Neuronal stem cell (in vitro differentiated cells): ENCODE measurements at regions not wholly inside any gene's neighbourhood (a gene's known extent, or its start where the extent isn't known, plus 50 kb on each side); places are given as distances from the start of the nearest gene placed in this dataset.

Source experiments
- DNase-seq: peaks from one replicate; pipeline ENCODE4 v3.0.0-alpha.2; 2013; ENCODE audit warnings: low spot score
- H2AFZ ChIP-seq: one replicate; pipeline ENCODE4 v1.6.1; 2013; ENCODE audit warnings: mild to moderate bottlenecking, low read length, inconsistent platforms
- H2AK5ac ChIP-seq: 2 replicates; pipeline ENCODE4 v1.6.1; 2013; ENCODE audit warnings: low read depth, mild to moderate bottlenecking, inconsistent platforms, low read length, moderate library complexity, mixed read lengths
- H2BK120ac ChIP-seq: 2 replicates; pipeline ENCODE4 v1.6.1; 2013; ENCODE audit warnings: low read depth, mild to moderate bottlenecking, inconsistent platforms, low read length, moderate library complexity, mixed read lengths
- H2BK12ac ChIP-seq: one replicate; pipeline ENCODE4 v1.6.1; 2013; ENCODE audit warnings: low read length, inconsistent platforms
- H2BK15ac ChIP-seq: 2 replicates; pipeline ENCODE4 v1.6.1; 2013; ENCODE audit warnings: mild to moderate bottlenecking, low read length, inconsistent platforms, mixed read lengths
- H2BK5ac ChIP-seq: one replicate; pipeline ENCODE4 v1.6.1; 2013; ENCODE audit warnings: inconsistent platforms, mild to moderate bottlenecking, low read length, moderate library complexity
- H3K14ac ChIP-seq: one replicate; pipeline ENCODE4 v1.6.1; 2013; ENCODE audit warnings: low read length, inconsistent platforms
- H3K18ac ChIP-seq: 2 replicates; pipeline ENCODE4 v1.6.1; 2013; ENCODE audit warnings: low read length, inconsistent platforms
- H3K23ac ChIP-seq: 2 replicates; pipeline ENCODE4 v1.6.1; 2013; ENCODE audit warnings: low read depth, mild to moderate bottlenecking, mixed read lengths, low read length, inconsistent platforms; ENCODE audit not compliant: poor library complexity
- H3K27ac ChIP-seq: replicated peaks from 3 replicates; pipeline ENCODE4 v1.5.1; 2013; ENCODE audit warnings: low read length, inconsistent platforms
- H3K27me3 ChIP-seq, 3 experiments: 2 replicates each; pipeline ENCODE4 v1.6.1; 2013; ENCODE audit warnings: low read length in 3 of 3, mild to moderate bottlenecking in 2 of 3, inconsistent platforms in 1 of 3, low read depth in 1 of 3, mixed read lengths in 1 of 3, moderate library complexity in 1 of 3; ENCODE audit not compliant: control insufficient read depth in 3 of 3, insufficient read depth in 3 of 3
- H3K36me3 ChIP-seq, 2 donors: replicated peaks in 1 of 2; 2 replicates each; pipeline ENCODE4 v1.6.1; 2013; ENCODE audit warnings: low read length in 2 of 2; ENCODE audit not compliant: control insufficient read depth in 2 of 2, insufficient read depth in 2 of 2
- H3K4ac ChIP-seq: 2 replicates; pipeline ENCODE4 v1.6.1; 2013; ENCODE audit warnings: inconsistent platforms, mild to moderate bottlenecking, low read length, moderate library complexity
- H3K4me1 ChIP-seq, 2 donors: 1 replicate in 1 of 2; 2 replicates in 1 of 2; pipeline ENCODE4 v1.6.1; 2013; ENCODE audit warnings: low read length in 2 of 2, low read depth in 1 of 2; ENCODE audit not compliant: control insufficient read depth in 2 of 2, insufficient read depth in 1 of 2
- H3K4me2 ChIP-seq: one replicate; pipeline ENCODE4 v1.6.1; 2013; ENCODE audit warnings: mild to moderate bottlenecking, low read length, inconsistent platforms; ENCODE audit not compliant: insufficient read depth, poor library complexity, severe bottlenecking
- H3K4me3 ChIP-seq, 2 donors: 2 replicates each; pipeline ENCODE4 v1.5.1; 2013; ENCODE audit warnings: low read length in 2 of 2, mild to moderate bottlenecking in 2 of 2, inconsistent platforms in 1 of 2, moderate library complexity in 1 of 2
- H3K79me1 ChIP-seq: one replicate; pipeline ENCODE4 v1.6.1; 2013; ENCODE audit warnings: low read depth, mild to moderate bottlenecking, inconsistent platforms, low read length, moderate library complexity
- H3K9ac ChIP-seq: one replicate; pipeline ENCODE4 v1.6.1; 2013; ENCODE audit warnings: mild to moderate bottlenecking, low read depth, low read length, inconsistent platforms; ENCODE audit not compliant: poor library complexity
- H3K9me3 ChIP-seq, 2 donors: replicated peaks in 1 of 2; 2 replicates each; pipeline versions ENCODE3 to v1.6.1; 2013; ENCODE audit warnings: low read length in 2 of 2, mild to moderate bottlenecking in 2 of 2, inconsistent platforms in 1 of 2, low read depth in 1 of 2, mixed read lengths in 1 of 2, moderate library complexity in 1 of 2; ENCODE audit not compliant: control insufficient read depth in 2 of 2, insufficient read depth in 1 of 2
- H4K8ac ChIP-seq: one replicate; pipeline ENCODE4 v1.6.1; 2013; ENCODE audit warnings: low read depth, mild to moderate bottlenecking, inconsistent platforms, low read length, moderate library complexity
- H4K91ac ChIP-seq: one replicate; pipeline ENCODE4 v1.6.1; 2013; ENCODE audit warnings: low read length, low read depth, mild to moderate bottlenecking, inconsistent platforms; ENCODE audit not compliant: poor library complexity
- WGBS, 2 donors: extraction: QIAGEN DNeasy Blood & Tissue Kit; methylation state at CpG; one replicate each; pipeline ENCODE4 v1.1.7; 2013; ENCODE audit warnings: missing lambda C conversion rate in 2 of 2, mixed read lengths in 1 of 2; ENCODE audit not compliant: insufficient read length in 2 of 2, insufficient replicate concordance in 1 of 2; ENCODE audit errors: extremely low coverage in 2 of 2; 5-methylcytosine and 5-hydroxymethylcytosine counted together

GRCh38 chr2:176619504-176619903, 350.3 kb downstream of the MTX2 start:
- Histone ChIP-seq H3K27me3 (peaks cover 0 to 26% (median 0%) of the 10 kb centered on the region in 3 experiments), H3K4me2 (no peak overlapping the region)

GRCh38 chr2:176621350-176621749, 352.1 kb downstream of the MTX2 start:
- Histone ChIP-seq H2BK5ac (no peak overlapping the region), H2AK5ac (no peak overlapping the region), H3K4me3 (no peak overlapping the region), H3K27ac (no peak overlapping the region), H3K9me3 (no peaks in the 10 kb centered on the region), H3K18ac (no peak overlapping the region), H3K4me2 (no peak overlapping the region), H3K9ac (no peak overlapping the region), H3K27me3 (peaks cover 0 to 23% (median 0%) of the 10 kb centered on the region in 3 experiments), H2BK120ac (no peak overlapping the region), H3K4ac (no peak overlapping the region), H2AFZ (no peak overlapping the region), H4K8ac (no peak overlapping the region), H3K14ac (no peak overlapping the region), H3K79me1 (no peaks in the 10 kb centered on the region), H2BK12ac (no peak overlapping the region), H4K91ac (no peak overlapping the region), H2BK15ac (no peak overlapping the region), H3K4me1 (no peaks in the 10 kb centered on the region), H3K23ac (no peak overlapping the region), H3K36me3 (no peaks in the 10 kb centered on the region)
- WGBS, 2 donors = no CpG with 5 or more reads among the region's 7 CpGs
- no peak for DNase-seq

More at GRCh38 chr2:176619504-176619903, 350.3 kb downstream of the MTX2 start:
- H3K23ac ChIP-seq = no peak overlapping the region
- no peaks in the 10 kb centered on the region for H3K36me3 ChIP-seq
- H3K27ac ChIP-seq = no peak overlapping the region
- no peaks in the 10 kb centered on the region for H3K4me1 ChIP-seq
- H4K8ac ChIP-seq = no peak overlapping the region
- no peak overlapping the region for H3K4ac ChIP-seq
- H3K18ac ChIP-seq = no peak overlapping the region
- no peak overlapping the region for H3K4me3 ChIP-seq
- no peak overlapping the region for H2AK5ac ChIP-seq
- no peak overlapping the region for H2BK5ac ChIP-seq
- no peaks in the 10 kb centered on the region for H3K9me3 ChIP-seq
- DNase-seq = no peak
- no peak overlapping the region for H3K14ac ChIP-seq
- H3K79me1 ChIP-seq = no peaks in the 10 kb centered on the region
- no peak overlapping the region for H2BK15ac ChIP-seq
- H3K9ac ChIP-seq = no peak overlapping the region
- H2BK12ac ChIP-seq = no peak overlapping the region
- no peak overlapping the region for H2AFZ ChIP-seq
- H2BK120ac ChIP-seq = no peak overlapping the region
- no peak overlapping the region for H4K91ac ChIP-seq
- no CpG with 5 or more reads among the region's 6 CpGs for WGBS, 2 donors

GRCh38 chr2:176622792-176623191, 353.6 kb downstream of the MTX2 start:
- no peak overlapping the region for H2BK5ac ChIP-seq
- no peaks in the 10 kb centered on the region for H3K4me1 ChIP-seq
- no peak overlapping the region for H3K14ac ChIP-seq
- no peaks in the 10 kb centered on the region for H3K9me3 ChIP-seq
- H3K36me3 ChIP-seq = no peaks in the 10 kb centered on the region
- DNase-seq = no peak
- H3K18ac ChIP-seq = no peak overlapping the region
- peaks cover 0 to 36% (median 0%) of the 10 kb centered on the region in 3 experiments for H3K27me3 ChIP-seq
- H3K4ac ChIP-seq = no peak overlapping the region
- H3K79me1 ChIP-seq = no peaks in the 10 kb centered on the region
- no peak overlapping the region for H4K8ac ChIP-seq
- H3K23ac ChIP-seq = no peak overlapping the region
- H2AK5ac ChIP-seq = no peak overlapping the region
- no peak overlapping the region for H2BK15ac ChIP-seq
- H3K27ac ChIP-seq = no peak overlapping the region
- no peak overlapping the region for H2AFZ ChIP-seq
- no peak overlapping the region for H3K4me2 ChIP-seq
- H3K9ac ChIP-seq = no peak overlapping the region
- no peak overlapping the region for H2BK12ac ChIP-seq
- no peak overlapping the region for H2BK120ac ChIP-seq
- no peak overlapping the region for H4K91ac ChIP-seq
- H3K4me3 ChIP-seq = no peak overlapping the region
- WGBS, 2 donors = no CpG with 5 or more reads among the region's 4 CpGs

- no CpG with 5 or more reads among the region's 8 CpGs for WGBS, 2 donors
- Histone ChIP-seq H2BK5ac (no peak overlapping the region), H2AK5ac (no peak overlapping the region), H4K91ac (no peak overlapping the region), H3K36me3 (no peaks in the 10 kb centered on the region), H3K79me1 (no peaks in the 10 kb centered on the region), H3K18ac (no peak overlapping the region), H3K4me3 (no peak overlapping the region), H2BK12ac (no peak overlapping the region), H3K4me1 (no peaks in the 10 kb centered on the region), H2BK15ac (no peak overlapping the region), H4K8ac (no peak overlapping the region), H3K27ac (no peak overlapping the region), H2AFZ (no peak overlapping the region), H3K23ac (peak overlapping the region; percentile 55), H3K4me2 (no peak overlapping the region), H2BK120ac (no peak overlapping the region), H3K14ac (no peak overlapping the region), H3K9me3 (no peaks in the 10 kb centered on the region), H3K27me3 (peaks cover 0 to 59% (median 1%) of the 10 kb centered on the region in 3 experiments), H3K9ac (no peak overlapping the region), H3K4ac (no peak overlapping the region)
- DNase-seq = no peak
Measured at GRCh38 chr2:176626796-176627195, 357.6 kb downstream of the MTX2 start.
